ENCODE measurements at regions not wholly inside any gene's neighbourhood (a gene's known extent, or its start where the extent isn't known, plus 50 kb on each side); places are given as distances from the start of the nearest gene placed in this dataset.
A peak's percentile ranks its signal among the peaks of the same experiment; 100 is the strongest.

GRCh38 chr4:53929955-53930798 lies 134.2 kb downstream of the CHIC2 start:
- in situ Hi-C loops (cut with MboI; ENCODE audit: low sequenced_read_pairs) = no loop called here
- H3K4me3 ChIP-seq = no peak overlapping the region
- DNase-seq (ENCODE audit: low spot score in 2 of 2) = peak; percentile 85 to 93
- peaks cover 3% of the 10 kb centered on the region; the same call in 1 of the 2 replicates for H3K9me3 ChIP-seq
- H3K36me3 ChIP-seq (replicated peaks) = no peaks in the 10 kb centered on the region
- peaks cover 21% of the 10 kb centered on the region for H3K4me1 ChIP-seq
- no peaks in the 10 kb centered on the region for H3K27me3 ChIP-seq (ENCODE audit: low read depth)

- peaks cover 21% of the 10 kb centered on the region for H3K4me1 ChIP-seq
- H3K9me3 ChIP-seq = no peaks in the 10 kb centered on the region
- H3K4me3 ChIP-seq = no peak overlapping the region
- no peaks in the 10 kb centered on the region for H3K36me3 ChIP-seq (replicated peaks)
- no peak for DNase-seq (ENCODE audit: low spot score in 2 of 2)
- no peaks in the 10 kb centered on the region for H3K27me3 ChIP-seq (ENCODE audit: low read depth)
- in situ Hi-C loops (cut with MboI; ENCODE audit: low sequenced_read_pairs) = no loop called here
Measured at GRCh38 chr4:53929311-53929710, 135.1 kb downstream of the CHIC2 start.

- in situ Hi-C loops (cut with MboI; ENCODE audit: low sequenced_read_pairs) = no loop called here
- Histone ChIP-seq H3K9me3 (no peaks in the 10 kb centered on the region), H3K4me3 (no peak overlapping the region), H3K27me3 (ENCODE audit: low read depth) (no peaks in the 10 kb centered on the region), H3K4me1 (peaks cover 21% of the 10 kb centered on the region), H3K36me3 (replicated peaks) (no peaks in the 10 kb centered on the region)
- no peak for DNase-seq (ENCODE audit: low spot score in 2 of 2)
Measured at GRCh38 chr4:53928825-53929224, 135.6 kb downstream of the CHIC2 start.

GRCh38 chr4:53925050-53925605 lies 139.3 kb downstream of the CHIC2 start:
- H3K9me3 ChIP-seq = no peaks in the 10 kb centered on the region
- peaks cover 5% of the 10 kb centered on the region for H3K4me1 ChIP-seq
- no peaks in the 10 kb centered on the region for H3K36me3 ChIP-seq (replicated peaks)
- H3K27me3 ChIP-seq (ENCODE audit: low read depth) = no peaks in the 10 kb centered on the region; the same call in 1 of the 2 replicates
- no peak for DNase-seq (ENCODE audit: low spot score in 2 of 2)
- in situ Hi-C loops (cut with MboI; ENCODE audit: low sequenced_read_pairs) = no loop called here
- H3K4me3 ChIP-seq = no peak overlapping the region

- H3K27me3 ChIP-seq (ENCODE audit: low read depth) = no peaks in the 10 kb centered on the region; the same call in 1 of the 2 replicates
- in situ Hi-C loops (cut with MboI; ENCODE audit: low sequenced_read_pairs) = loop anchor here (25.0 kb wide), 1 partner anchor 912 kb away; no protein-coding TSS in a partner anchor
- DNase-seq (ENCODE audit: low spot score in 2 of 2) = peak in 1 of 2 experiments; percentile 10
- no peaks in the 10 kb centered on the region for H3K9me3 ChIP-seq
- no peaks in the 10 kb centered on the region for H3K36me3 ChIP-seq (replicated peaks)
- H3K4me3 ChIP-seq = no peak overlapping the region
- peaks cover 4% of the 10 kb centered on the region; the same call in 1 of the 2 replicates for H3K4me1 ChIP-seq
Measured at GRCh38 chr4:53924333-53925049, 139.9 kb downstream of the CHIC2 start.

- in situ Hi-C loops (cut with MboI; ENCODE audit: low sequenced_read_pairs) = loop anchor here (25.0 kb wide), 1 partner anchor 912 kb away; no protein-coding TSS in a partner anchor
- no peak for DNase-seq (ENCODE audit: low spot score in 2 of 2)
- H3K27me3 ChIP-seq (ENCODE audit: low read depth) = no peaks in the 10 kb centered on the region; the same call in 1 of the 2 replicates
Measured at GRCh38 chr4:53923921-53924320, 140.5 kb downstream of the CHIC2 start.

GRCh38 chr4:53921856-53922255 lies 142.5 kb downstream of the CHIC2 start:
- Histone ChIP-seq H3K4me3 (no peak overlapping the region), H3K9me3 (no peaks in the 10 kb centered on the region), H3K36me3 (replicated peaks) (no peaks in the 10 kb centered on the region), H3K27me3 (ENCODE audit: low read depth) (no peaks in the 10 kb centered on the region; the same call in 1 of the 2 replicates), H3K4me1 (peaks cover 1% of the 10 kb centered on the region; the same call in 1 of the 2 replicates)
- no peak for DNase-seq (ENCODE audit: low spot score in 2 of 2)
- in situ Hi-C loops (cut with MboI; ENCODE audit: low sequenced_read_pairs) = loop anchor here (25.0 kb wide), 1 partner anchor 910 kb away; no protein-coding TSS in a partner anchor

More at GRCh38 chr4:53923921-53924320, 140.5 kb downstream of the CHIC2 start:
- H3K36me3 ChIP-seq (replicated peaks) = no peaks in the 10 kb centered on the region
- no peak overlapping the region for H3K4me3 ChIP-seq
- H3K9me3 ChIP-seq = no peaks in the 10 kb centered on the region
- peaks cover 4% of the 10 kb centered on the region; the same call in 1 of the 2 replicates for H3K4me1 ChIP-seq

- in situ Hi-C loops (cut with MboI; ENCODE audit: low sequenced_read_pairs) = loop anchor here (25.0 kb wide), 1 partner anchor 909 kb away; no protein-coding TSS in a partner anchor
- H3K36me3 ChIP-seq (replicated peaks) = no peaks in the 10 kb centered on the region
Measured at GRCh38 chr4:53920883-53921282, 143.5 kb downstream of the CHIC2 start.

GRCh38 chr4:53920116-53920515 lies 144.3 kb downstream of the CHIC2 start:
- Histone ChIP-seq H3K27me3 (ENCODE audit: low read depth) (no peaks in the 10 kb centered on the region; the same call in 1 of the 2 replicates), H3K4me3 (no peak overlapping the region), H3K36me3 (replicated peaks) (no peaks in the 10 kb centered on the region), H3K9me3 (no peaks in the 10 kb centered on the region), H3K4me1 (no peaks in the 10 kb centered on the region)
- peak in 1 of 2 experiments; percentile 30 for DNase-seq (ENCODE audit: low spot score in 2 of 2)
- in situ Hi-C loops (cut with MboI; ENCODE audit: low sequenced_read_pairs) = loop anchor here (25.0 kb wide), 1 partner anchor 908 kb away; no protein-coding TSS in a partner anchor

More at GRCh38 chr4:53920883-53921282, 143.5 kb downstream of the CHIC2 start:
- no peaks in the 10 kb centered on the region; the same call in 1 of the 2 replicates for H3K27me3 ChIP-seq (ENCODE audit: low read depth)
- H3K4me1 ChIP-seq = no peaks in the 10 kb centered on the region
- no peaks in the 10 kb centered on the region for H3K9me3 ChIP-seq
- no peak for DNase-seq (ENCODE audit: low spot score in 2 of 2)
- no peak overlapping the region for H3K4me3 ChIP-seq

GRCh38 chr4:53919535-53919934 lies 144.9 kb downstream of the CHIC2 start:
- no peak overlapping the region for H3K4me3 ChIP-seq
- no peak for DNase-seq (ENCODE audit: low spot score in 2 of 2)
- in situ Hi-C loops (cut with MboI; ENCODE audit: low sequenced_read_pairs) = loop anchor here (25.0 kb wide), 1 partner anchor 907 kb away; no protein-coding TSS in a partner anchor
- H3K27me3 ChIP-seq (ENCODE audit: low read depth) = no peaks in the 10 kb centered on the region; the same call in 1 of the 2 replicates
- no peaks in the 10 kb centered on the region for H3K36me3 ChIP-seq (replicated peaks)
- H3K9me3 ChIP-seq = no peaks in the 10 kb centered on the region
- no peaks in the 10 kb centered on the region for H3K4me1 ChIP-seq

GRCh38 chr4:53917729-53918128 lies 146.7 kb downstream of the CHIC2 start:
- Histone ChIP-seq H3K27me3 (ENCODE audit: low read depth) (no peaks in the 10 kb centered on the region; the same call in 1 of the 2 replicates), H3K36me3 (replicated peaks) (no peaks in the 10 kb centered on the region), H3K4me1 (no peaks in the 10 kb centered on the region), H3K4me3 (no peak overlapping the region), H3K9me3 (no peaks in the 10 kb centered on the region)
- no peak for DNase-seq (ENCODE audit: low spot score in 2 of 2)
- in situ Hi-C loops (cut with MboI; ENCODE audit: low sequenced_read_pairs) = loop anchor here (25.0 kb wide), 1 partner anchor 905 kb away; no protein-coding TSS in a partner anchor

GRCh38 chr4:53916431-53916889 lies 147.9 kb downstream of the CHIC2 start:
- Histone ChIP-seq H3K4me1 (no peaks in the 10 kb centered on the region), H3K36me3 (replicated peaks) (no peaks in the 10 kb centered on the region), H3K4me3 (no peak overlapping the region), H3K27me3 (ENCODE audit: low read depth) (no peaks in the 10 kb centered on the region; the same call in 1 of the 2 replicates), H3K9me3 (no peaks in the 10 kb centered on the region)
- DNase-seq (ENCODE audit: low spot score in 2 of 2) = no peak
- in situ Hi-C loops (cut with MboI; ENCODE audit: low sequenced_read_pairs) = loop anchor here (25.0 kb wide), 1 partner anchor 904 kb away; no protein-coding TSS in a partner anchor

Measured in HAP-1 (cell line).